HG03558 (cell line): ENCODE measurements at regions not wholly inside any gene's neighbourhood (a gene's known extent, or its start where the extent isn't known, plus 50 kb on each side); places are given as distances from the start of the nearest gene placed in this dataset.
A peak's percentile ranks its signal among the peaks of the same experiment; 100 is the strongest.

ENCODE experiments used
- ATAC-seq: cut with Tn5 transposase; IDR thresholded peaks from one replicate; pipeline ENCODE4 v1.9.1; 2021; ENCODE audit warnings: moderate number of reproducible peaks; ENCODE audit not compliant: unreplicated experiment; ENCODE audit errors: extremely low read depth

- no peak for ATAC-seq
These were observed 339.8 kb upstream of the OBI1 start for GRCh38 chr13:78998630-78999315.

GRCh38 chr13:78997902-78998629 lies 339.1 kb upstream of the OBI1 start:
- ATAC-seq: no peak

GRCh38 chr13:78993792-78994191 lies 334.8 kb upstream of the OBI1 start:
- no peak for ATAC-seq

- no peak for ATAC-seq
These were observed 323.0 kb upstream of the OBI1 start for GRCh38 chr13:78981913-78982312.

- no peak for ATAC-seq
These were observed 320.4 kb upstream of the OBI1 start for GRCh38 chr13:78979349-78979748.

GRCh38 chr13:78978381-78978998 lies 319.5 kb upstream of the OBI1 start:
- ATAC-seq: peak; percentile 91

- no peak for ATAC-seq
These were observed 318.4 kb upstream of the OBI1 start for GRCh38 chr13:78977311-78977710.

GRCh38 chr13:78976696-78977095 lies 317.7 kb upstream of the OBI1 start:
- ATAC-seq: no peak

- ATAC-seq: no peak
These were observed 313.6 kb upstream of the OBI1 start for GRCh38 chr13:78972561-78972960.

- ATAC-seq: no peak
These were observed 312.5 kb upstream of the OBI1 start for GRCh38 chr13:78971355-78972025.

- no peak for ATAC-seq
These were observed 301.9 kb upstream of the OBI1 start for GRCh38 chr13:78960881-78961280.

- no peak for ATAC-seq
These were observed 299.1 kb upstream of the OBI1 start for GRCh38 chr13:78958006-78958405.

- ATAC-seq: no peak
These were observed 281.6 kb upstream of the OBI1 start for GRCh38 chr13:78940455-78941130.

GRCh38 chr13:78934336-78934735 lies 275.4 kb upstream of the OBI1 start:
- ATAC-seq: no peak

- ATAC-seq: no peak
These were observed 256.1 kb upstream of the OBI1 start for GRCh38 chr13:78915015-78915414.

- ATAC-seq: no peak
These were observed 254.7 kb upstream of the OBI1 start for GRCh38 chr13:78913656-78914055.

GRCh38 chr13:78910147-78910546 lies 251.2 kb upstream of the OBI1 start:
- no peak for ATAC-seq

- ATAC-seq: no peak
These were observed 250.3 kb upstream of the OBI1 start for GRCh38 chr13:78909276-78909675.

- no peak for ATAC-seq
These were observed 248.1 kb upstream of the OBI1 start for GRCh38 chr13:78907006-78907405.

GRCh38 chr13:78897200-78897599 lies 238.2 kb upstream of the OBI1 start:
- ATAC-seq: no peak
